ENCODE measurements at regions not wholly inside any gene's neighbourhood (a gene's known extent, or its start where the extent isn't known, plus 50 kb on each side); places are given as distances from the start of the nearest gene placed in this dataset.
"Not testable (repeated sequence)": the region's sequence is repeated elsewhere in the genome, so short reads cannot be mapped to it uniquely, and the experiment has no call there.

GRCh38 chr4:137896221-137896737 lies 345.9 kb downstream of the SLC7A11 start:
- intact Hi-C loops (cut with DNase I), result no loop called here
- no peaks in the 10 kb centered on the region for H3K36me3 ChIP-seq
- no peak for DNase-seq (ENCODE audit: low spot score in 2 of 2)

GRCh38 chr4:137895515-137895914 lies 346.6 kb downstream of the SLC7A11 start:
- H3K27me3 ChIP-seq; H3K27ac ChIP-seq; intact Hi-C loops (cut with DNase I); H3K36me3 ChIP-seq; H3K4me1 ChIP-seq; H3K9me3 ChIP-seq; H3K4me3 ChIP-seq; DNase-seq (ENCODE audit: low spot score in 2 of 2): not testable (repeated sequence)

More at GRCh38 chr4:137896221-137896737, 345.9 kb downstream of the SLC7A11 start:
- Histone ChIP-seq H3K4me3 (no peak overlapping the region), H3K27ac (no peak overlapping the region), H3K27me3 (no peaks in the 10 kb centered on the region), H3K9me3 (no peaks in the 10 kb centered on the region), H3K4me1 (no peaks in the 10 kb centered on the region)
- TF ChIP-seq, protein P1, sequence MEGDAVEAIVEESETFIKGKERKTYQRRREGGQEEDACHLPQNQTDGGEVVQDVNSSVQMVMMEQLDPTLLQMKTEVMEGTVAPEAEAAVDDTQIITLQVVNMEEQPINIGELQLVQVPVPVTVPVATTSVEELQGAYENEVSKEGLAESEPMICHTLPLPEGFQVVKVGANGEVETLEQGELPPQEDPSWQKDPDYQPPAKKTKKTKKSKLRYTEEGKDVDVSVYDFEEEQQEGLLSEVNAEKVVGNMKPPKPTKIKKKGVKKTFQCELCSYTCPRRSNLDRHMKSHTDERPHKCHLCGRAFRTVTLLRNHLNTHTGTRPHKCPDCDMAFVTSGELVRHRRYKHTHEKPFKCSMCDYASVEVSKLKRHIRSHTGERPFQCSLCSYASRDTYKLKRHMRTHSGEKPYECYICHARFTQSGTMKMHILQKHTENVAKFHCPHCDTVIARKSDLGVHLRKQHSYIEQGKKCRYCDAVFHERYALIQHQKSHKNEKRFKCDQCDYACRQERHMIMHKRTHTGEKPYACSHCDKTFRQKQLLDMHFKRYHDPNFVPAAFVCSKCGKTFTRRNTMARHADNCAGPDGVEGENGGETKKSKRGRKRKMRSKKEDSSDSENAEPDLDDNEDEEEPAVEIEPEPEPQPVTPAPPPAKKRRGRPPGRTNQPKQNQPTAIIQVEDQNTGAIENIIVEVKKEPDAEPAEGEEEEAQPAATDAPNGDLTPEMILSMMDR (IDR thresholded peaks at IDR 0.05), result no peak

- TF ChIP-seq, protein P1 (IDR thresholded peaks at IDR 0.05), result no peak
- H3K36me3 ChIP-seq, result no peaks in the 10 kb centered on the region
- no peak overlapping the region for H3K27ac ChIP-seq
- intact Hi-C loops (cut with DNase I), result no loop called here
- no peak for DNase-seq (ENCODE audit: low spot score in 2 of 2)
- no peaks in the 10 kb centered on the region for H3K9me3 ChIP-seq
- no peaks in the 10 kb centered on the region for H3K4me1 ChIP-seq
- H3K27me3 ChIP-seq, result no peaks in the 10 kb centered on the region
- H3K4me3 ChIP-seq, result no peak overlapping the region
Measured at GRCh38 chr4:137892134-137892533, 350.0 kb downstream of the SLC7A11 start.

DNA sequence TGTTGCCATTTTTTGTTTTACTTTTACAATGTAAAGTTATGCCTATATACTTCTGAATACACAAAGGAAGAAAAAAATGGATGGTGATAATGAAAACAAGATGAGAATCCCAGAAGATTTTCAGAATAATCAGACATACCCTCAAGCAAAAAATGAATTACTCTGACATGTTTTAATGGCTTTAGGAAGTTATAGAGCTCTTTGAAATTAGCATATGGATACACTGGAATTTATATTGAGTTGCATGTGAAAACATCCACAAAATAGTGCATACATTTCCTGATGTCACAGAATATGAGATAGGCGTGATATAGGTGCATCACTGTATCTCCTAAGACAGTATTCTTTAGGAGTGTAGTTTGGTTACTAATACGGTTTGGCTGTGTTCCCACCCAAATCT lies 351.3 kb downstream of the SLC7A11 start:
- Histone ChIP-seq H3K27ac (no peak overlapping the region), H3K4me3 (no peak overlapping the region), H3K4me1 (no peaks in the 10 kb centered on the region), H3K36me3 (no peaks in the 10 kb centered on the region), H3K27me3 (no peaks in the 10 kb centered on the region), H3K9me3 (no peaks in the 10 kb centered on the region)
- intact Hi-C loops (cut with DNase I), result no loop called here
- no peak for DNase-seq (ENCODE audit: low spot score in 2 of 2)
- TF ChIP-seq, protein P1 (IDR thresholded peaks at IDR 0.05), result no peak

DNA sequence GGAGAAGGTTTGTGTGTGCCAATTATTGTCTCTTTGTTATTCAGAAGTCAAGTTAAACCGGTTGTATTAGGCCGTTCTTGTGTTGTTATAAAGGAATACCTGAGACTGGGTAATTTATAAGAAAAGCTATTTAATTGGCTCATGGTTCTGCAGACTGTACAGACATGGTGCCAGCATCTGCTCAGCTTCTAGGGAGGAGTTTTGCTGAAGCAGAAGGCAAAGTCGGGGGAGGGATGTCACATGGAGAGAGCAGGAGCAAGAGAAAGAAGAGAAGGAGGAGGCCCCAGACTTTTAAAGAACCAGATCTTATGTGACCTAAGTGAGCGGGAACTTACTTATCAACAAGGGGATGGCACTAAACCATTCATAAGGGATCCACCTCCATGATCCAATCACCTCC lies 349.3 kb upstream of the PCDH18 start:
- Histone ChIP-seq H3K36me3 (no peaks in the 10 kb centered on the region), H3K27me3 (no peaks in the 10 kb centered on the region), H3K27ac (no peak overlapping the region), H3K4me3 (no peak overlapping the region), H3K9me3 (no peaks in the 10 kb centered on the region), H3K4me1 (no peaks in the 10 kb centered on the region)
- TF ChIP-seq, protein P1 (IDR thresholded peaks at IDR 0.05), result no peak
- DNase-seq (ENCODE audit: low spot score in 2 of 2), result no peak
- intact Hi-C loops (cut with DNase I), result no loop called here

DNA sequence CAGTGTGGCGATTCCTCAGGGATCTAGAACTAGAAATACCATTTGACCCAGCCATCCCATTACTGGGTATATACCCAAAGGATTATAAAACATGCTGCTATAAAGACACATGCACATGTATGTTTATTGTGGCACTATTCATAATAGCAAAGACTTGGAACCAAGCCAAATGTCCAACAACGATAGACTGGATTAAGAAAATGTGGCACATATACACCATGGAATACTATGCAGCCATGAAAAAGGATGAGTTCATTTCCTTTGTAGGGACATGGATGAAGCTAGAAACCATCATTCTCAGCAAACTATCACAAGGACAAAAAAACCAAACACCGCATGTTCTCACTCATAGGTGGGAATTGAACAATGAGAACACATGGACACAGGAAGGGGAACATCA lies 335.8 kb upstream of the PCDH18 start:
- H3K27ac ChIP-seq; H3K36me3 ChIP-seq; H3K4me1 ChIP-seq; H3K9me3 ChIP-seq; intact Hi-C loops (cut with DNase I); H3K4me3 ChIP-seq; H3K27me3 ChIP-seq; DNase-seq (ENCODE audit: low spot score in 2 of 2): not testable (repeated sequence)

- no peaks in the 10 kb centered on the region for H3K9me3 ChIP-seq
- no peak overlapping the region for H3K4me3 ChIP-seq
- TF ChIP-seq, protein P1 (IDR thresholded peaks at IDR 0.05), result no peak
- DNase-seq (ENCODE audit: low spot score in 2 of 2), result no peak
- intact Hi-C loops (cut with DNase I), result no loop called here
- no peaks in the 10 kb centered on the region for H3K4me1 ChIP-seq
- no peaks in the 10 kb centered on the region for H3K36me3 ChIP-seq
- H3K27me3 ChIP-seq, result no peaks in the 10 kb centered on the region
- H3K27ac ChIP-seq, result no peak overlapping the region
Measured at GRCh38 chr4:137866671-137867070, 334.4 kb upstream of the PCDH18 start.

Measured in ascending aorta (tissue), 2 donors.